Fibroblast of lung (primary cell): ENCODE measurements at regions not wholly inside any gene's neighbourhood (a gene's known extent, or its start where the extent isn't known, plus 50 kb on each side); places are given as distances from the start of the nearest gene placed in this dataset.

Experiments
- EZH2 ChIP-seq: IDR thresholded peaks from 2 replicates; pipeline ENCODE4 v1.5.1; 2012; ENCODE audit warnings: low read length, control low read depth, mild to moderate bottlenecking; ENCODE audit errors: missing control alignments
- TF ChIP-seq, protein P1 (sequence below), 2 donors: IDR thresholded peaks in 1 of 2; conservative IDR thresholded peaks in 1 of 2; 1 replicate in 1 of 2; 2 replicates in 1 of 2; pipeline ENCODE4 v1.5.1; 2011 to 2012; ENCODE audit warnings: low read length in 2 of 2, control low read depth in 1 of 2, inconsistent platforms in 1 of 2, low read depth in 1 of 2, mild to moderate bottlenecking in 1 of 2

DNA sequence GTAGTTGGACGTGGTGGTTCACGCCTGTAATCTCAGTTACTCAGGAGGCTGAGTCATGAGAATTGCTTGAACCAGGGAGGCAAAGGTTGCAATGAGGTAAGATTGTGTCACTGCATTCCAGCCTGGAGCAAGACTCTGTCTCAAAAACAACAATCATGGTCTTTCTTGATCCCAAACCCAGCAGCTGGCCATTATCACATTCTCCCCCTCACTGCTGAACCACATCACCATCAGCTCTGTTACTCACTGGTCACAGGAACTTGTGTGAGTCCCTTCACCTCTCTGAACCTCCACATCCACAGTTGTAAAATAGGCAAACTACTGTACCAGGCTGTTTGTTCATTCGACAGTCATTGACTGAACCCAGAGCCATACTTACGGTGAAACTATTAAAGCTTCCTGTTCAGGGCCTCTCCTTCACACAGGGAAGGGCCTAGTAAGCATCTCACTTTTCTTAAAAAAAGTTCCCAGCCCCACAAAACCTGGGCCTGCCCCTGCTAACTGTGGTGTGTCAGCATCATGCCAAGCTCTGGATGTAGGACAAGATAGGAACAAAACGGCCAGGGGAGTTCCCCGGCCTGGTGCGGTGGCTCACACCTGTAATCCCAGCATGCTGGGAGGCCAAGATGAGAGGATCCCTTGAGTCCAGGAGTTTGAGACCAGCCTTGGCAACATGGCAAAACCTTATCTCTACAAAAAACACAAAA lies 104.7 kb downstream of the COPRS start:
- TF ChIP-seq, protein P1, sequence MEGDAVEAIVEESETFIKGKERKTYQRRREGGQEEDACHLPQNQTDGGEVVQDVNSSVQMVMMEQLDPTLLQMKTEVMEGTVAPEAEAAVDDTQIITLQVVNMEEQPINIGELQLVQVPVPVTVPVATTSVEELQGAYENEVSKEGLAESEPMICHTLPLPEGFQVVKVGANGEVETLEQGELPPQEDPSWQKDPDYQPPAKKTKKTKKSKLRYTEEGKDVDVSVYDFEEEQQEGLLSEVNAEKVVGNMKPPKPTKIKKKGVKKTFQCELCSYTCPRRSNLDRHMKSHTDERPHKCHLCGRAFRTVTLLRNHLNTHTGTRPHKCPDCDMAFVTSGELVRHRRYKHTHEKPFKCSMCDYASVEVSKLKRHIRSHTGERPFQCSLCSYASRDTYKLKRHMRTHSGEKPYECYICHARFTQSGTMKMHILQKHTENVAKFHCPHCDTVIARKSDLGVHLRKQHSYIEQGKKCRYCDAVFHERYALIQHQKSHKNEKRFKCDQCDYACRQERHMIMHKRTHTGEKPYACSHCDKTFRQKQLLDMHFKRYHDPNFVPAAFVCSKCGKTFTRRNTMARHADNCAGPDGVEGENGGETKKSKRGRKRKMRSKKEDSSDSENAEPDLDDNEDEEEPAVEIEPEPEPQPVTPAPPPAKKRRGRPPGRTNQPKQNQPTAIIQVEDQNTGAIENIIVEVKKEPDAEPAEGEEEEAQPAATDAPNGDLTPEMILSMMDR (conservative IDR thresholded peaks at IDR 0.05 in 1 of 2, IDR thresholded peaks at IDR 0.05 in 1 of 2; ENCODE audit: low read depth in 1 of 2, low read length in 2 of 2), result no peak
- TF ChIP-seq EZH2, result no peak
